T-helper 1 cell treated with Interleukin-12 subunit alpha and Interleukin-12 subunit beta and Interleukin-4 antibody, amounts not matched to agents 30 ng/mL and 1 ng/mL, for 36 hours (primary cell): ENCODE measurements at regions not wholly inside any gene's neighbourhood (a gene's known extent, or its start where the extent isn't known, plus 50 kb on each side); places are given as distances from the start of the nearest gene placed in this dataset.

ENCODE experiments used
- intact Hi-C: fragments of 100-400 bp; cut with micrococcal nuclease; formaldehyde crosslinking; loops from one replicate; pipeline ENCODE4 v1.15.1; 2024

DNA sequence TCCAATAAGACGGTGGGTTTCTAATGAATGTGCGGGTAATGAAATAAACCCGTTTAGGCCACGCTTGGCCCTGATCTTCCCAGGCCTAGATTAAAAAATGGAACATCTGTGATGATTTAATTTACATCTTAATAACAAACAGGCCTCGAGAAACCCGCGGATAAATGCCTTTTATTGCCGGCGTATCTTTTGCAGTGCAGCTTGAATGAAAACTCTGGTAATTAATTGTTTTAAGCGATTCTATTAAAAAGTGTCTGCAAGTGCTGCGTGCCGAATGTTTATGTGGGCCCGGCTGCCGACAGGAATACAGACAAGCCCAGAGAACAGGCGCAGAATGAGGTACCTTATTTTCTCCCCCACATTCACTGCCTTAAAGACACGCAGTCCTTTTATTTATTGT lies 420.7 kb downstream of the MN1 start:
- intact Hi-C loops, result no loop called here

DNA sequence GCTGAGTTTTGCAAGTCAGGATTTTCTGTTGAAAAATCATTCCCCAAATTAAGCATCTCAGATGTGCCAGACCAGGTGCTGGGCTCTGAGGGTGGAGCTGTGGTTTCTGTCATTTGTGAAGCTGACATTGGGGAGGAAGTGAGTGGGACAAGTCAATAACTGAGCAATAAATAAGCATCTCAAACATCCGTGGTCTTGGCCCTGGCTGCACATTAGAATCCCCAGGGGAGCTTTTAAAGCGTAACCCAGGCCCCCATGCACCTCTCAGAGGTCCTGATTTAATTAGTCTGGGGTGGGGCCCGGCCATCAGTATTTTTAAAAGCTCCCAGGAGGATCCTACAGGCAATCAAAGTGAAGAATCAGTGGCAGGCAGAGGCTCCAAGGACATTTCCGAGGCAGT lies 420.0 kb downstream of the MN1 start:
- intact Hi-C loops, result no loop called here

DNA sequence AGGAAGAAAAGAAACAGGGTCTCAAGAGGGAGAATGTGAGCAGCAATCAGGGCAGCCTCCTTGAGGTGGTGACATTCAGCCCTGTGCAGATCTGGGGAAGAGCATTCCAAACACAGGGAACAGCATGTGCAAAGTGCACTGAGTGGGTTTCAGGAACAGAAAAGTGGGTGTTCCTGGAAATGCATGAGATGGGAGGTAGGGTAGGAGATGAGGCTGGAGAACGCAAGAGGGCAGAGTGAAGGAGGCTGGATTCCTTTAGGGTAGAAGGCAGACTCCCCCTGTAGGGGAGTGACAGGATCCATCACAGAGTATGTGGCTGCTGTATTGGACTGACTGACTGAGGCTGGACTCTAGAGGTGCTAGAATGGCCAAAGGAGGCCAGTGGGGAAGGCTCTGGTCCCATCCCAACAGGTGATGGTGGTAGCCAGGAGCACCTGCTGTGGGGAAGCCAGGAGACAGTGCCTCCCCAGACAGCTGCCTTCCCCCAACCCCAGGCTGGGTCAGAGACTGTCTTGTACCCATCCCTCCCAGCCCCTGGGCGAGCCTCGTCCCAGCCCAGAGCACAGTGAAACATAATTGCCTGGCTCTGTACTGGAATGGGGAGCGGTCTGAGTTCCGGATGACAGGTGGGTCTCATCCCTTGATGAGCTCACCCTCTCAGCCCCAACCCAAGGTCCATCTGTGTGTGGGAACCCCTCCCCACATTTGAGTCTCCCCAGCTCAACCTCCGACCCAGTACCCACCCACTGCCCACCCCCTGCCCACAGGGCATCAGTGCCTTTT lies 419.4 kb downstream of the MN1 start:
- intact Hi-C loops, result no loop called here

DNA sequence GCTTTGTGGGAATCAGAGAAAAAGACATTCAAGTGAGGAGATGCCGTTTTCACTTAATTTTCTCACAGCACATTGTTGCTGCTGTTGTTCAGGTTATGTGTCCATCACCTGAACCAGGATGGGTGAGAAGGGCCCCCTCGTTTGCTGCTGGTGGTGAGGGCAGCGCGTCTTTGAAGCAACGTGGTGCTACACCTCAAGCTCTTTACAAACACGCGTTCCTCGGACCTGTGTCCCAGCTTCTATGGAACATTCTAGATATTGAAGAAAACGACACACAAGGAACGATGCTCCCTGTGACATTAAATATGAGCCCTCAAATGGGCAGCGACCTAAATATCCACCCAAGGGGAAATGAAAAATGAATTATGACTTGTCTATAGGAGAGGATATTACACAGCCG lies 418.6 kb downstream of the MN1 start:
- intact Hi-C loops, result no loop called here

DNA sequence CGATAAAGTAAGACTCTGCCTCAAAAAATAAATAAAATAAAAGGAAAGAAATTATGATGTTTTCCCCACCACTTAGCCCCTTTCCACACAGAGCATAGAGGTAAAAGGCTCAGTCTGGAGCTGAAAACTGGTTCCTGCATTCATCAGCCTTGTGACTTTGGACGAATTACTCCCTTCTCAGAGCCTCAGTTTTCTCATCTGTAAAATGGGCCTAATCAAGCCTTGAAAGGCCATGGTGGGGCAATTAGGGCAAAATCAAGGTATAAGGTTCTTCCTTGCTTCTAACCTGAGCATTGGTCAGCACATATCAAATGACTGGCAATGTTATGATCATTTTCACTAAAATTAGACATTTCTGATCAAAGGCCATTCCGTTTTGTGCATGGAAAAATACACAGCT lies 417.7 kb downstream of the MN1 start:
- intact Hi-C loops, result no loop called here

DNA sequence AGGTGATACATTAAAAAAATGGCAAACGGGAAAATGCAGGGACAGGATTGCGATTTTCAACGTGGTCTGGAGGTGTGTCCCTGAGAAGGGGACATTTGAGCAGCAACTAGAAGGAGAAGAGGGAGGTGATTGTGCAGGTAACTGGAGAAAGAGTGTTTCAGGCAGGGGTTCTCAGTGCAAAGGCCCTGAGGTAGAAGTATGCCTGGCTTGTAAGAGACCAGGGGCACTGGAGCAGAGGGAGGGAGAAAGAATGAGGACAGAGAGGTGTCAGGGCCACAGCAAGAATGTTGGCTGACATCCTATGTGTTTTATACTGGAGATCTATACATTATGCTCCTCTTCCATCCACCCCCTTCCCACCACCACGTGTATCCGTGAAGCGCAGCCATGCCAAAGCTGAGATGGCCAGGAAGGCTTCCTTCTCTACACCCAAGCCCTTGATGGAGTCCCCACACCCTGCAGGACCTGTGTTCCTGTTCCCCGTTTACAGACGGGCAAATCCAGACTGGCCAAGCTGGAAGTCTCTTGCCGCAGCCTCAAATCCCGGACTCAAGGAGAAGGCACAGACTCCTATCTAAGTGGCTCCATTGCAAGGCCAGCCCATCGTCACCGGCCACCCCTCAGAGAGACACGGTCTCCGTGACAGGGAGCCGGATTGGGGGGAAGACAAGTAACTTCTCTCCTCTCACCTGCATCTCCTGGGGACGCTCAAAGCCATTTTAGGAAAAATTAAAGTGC lies 416.1 kb downstream of the MN1 start:
- intact Hi-C loops, result no loop called here

DNA sequence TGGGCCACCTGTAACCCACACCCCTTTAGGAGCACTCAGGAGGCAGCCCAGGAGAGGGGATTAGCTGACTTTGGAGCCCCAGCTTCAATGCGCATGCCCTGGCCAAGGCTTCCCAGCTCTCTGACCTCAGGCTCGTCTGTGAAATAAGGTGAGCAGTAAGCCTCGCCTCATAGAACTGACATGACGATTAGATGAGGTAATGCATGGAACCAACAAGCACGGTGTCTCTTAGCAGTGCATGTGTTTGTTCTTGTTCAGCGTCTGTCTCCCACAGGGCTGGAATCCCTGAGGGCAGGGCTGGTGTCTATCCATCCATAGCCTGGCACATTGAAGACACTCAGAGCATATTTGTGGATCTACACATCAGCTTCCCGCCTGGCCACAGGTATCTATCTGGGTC lies 415.4 kb downstream of the MN1 start:
- intact Hi-C loops, result no loop called here

DNA sequence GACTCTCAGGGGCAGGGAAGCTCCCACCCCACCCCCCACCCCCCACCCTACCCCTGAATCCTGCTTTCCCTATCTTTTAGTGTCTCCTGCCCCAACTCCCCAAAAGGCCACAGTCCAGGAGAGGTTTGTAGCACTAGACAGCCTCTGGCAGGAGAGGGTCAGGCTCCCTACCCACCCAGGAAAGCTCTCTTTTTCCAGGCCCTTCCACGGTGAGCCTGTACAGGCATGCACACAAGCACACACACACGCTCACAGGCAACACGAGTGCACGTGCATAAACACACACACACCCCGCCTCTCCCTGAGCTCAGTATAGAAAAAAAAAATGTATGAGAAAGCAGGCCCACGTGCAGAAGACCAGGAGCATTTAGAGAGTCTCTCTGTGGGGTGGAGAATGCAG lies 414.0 kb downstream of the MN1 start:
- intact Hi-C loops, result no loop called here

DNA sequence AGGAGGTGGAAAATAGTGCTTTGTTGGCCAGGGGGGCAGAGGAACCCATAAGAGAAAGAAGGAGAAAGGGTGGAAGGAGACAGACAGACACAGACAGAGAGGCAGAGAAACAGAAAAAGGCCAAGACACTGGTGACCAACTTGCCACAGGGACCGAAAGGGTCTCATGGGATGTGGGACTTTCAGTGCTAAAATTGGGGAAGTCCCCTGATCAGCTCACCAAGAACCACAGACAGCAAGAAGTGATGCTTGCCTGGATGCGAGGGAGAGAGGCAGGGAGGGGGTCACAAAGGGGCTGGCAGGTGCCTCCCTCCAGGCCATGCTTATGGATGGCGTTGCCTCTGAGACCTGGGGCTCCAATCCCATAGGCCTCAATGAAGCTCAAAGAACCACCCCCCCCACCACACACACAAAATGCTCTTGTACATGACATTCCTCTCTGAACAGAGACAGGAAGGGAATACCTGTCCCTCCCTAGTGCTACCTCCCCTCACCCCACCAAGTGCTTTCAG lies 413.4 kb downstream of the MN1 start:
- intact Hi-C loops, result no loop called here

DNA sequence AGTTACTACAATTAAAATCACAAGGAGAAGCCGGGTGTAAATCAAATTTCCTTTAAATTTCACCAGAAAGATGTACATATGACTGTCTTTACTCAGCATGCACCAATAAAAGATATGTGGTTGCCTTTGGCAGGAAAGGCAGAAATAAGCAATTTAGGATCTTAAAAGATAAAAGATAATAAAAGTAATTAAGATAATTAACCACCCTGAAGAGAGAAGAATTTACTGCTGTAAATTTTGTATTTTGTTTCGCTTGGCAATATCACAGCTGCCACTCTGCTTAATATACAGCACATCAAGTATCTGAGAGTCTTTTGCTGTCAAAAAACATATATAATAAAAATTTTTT lies 411.9 kb downstream of the MN1 start:
- intact Hi-C loops, result no loop called here

DNA sequence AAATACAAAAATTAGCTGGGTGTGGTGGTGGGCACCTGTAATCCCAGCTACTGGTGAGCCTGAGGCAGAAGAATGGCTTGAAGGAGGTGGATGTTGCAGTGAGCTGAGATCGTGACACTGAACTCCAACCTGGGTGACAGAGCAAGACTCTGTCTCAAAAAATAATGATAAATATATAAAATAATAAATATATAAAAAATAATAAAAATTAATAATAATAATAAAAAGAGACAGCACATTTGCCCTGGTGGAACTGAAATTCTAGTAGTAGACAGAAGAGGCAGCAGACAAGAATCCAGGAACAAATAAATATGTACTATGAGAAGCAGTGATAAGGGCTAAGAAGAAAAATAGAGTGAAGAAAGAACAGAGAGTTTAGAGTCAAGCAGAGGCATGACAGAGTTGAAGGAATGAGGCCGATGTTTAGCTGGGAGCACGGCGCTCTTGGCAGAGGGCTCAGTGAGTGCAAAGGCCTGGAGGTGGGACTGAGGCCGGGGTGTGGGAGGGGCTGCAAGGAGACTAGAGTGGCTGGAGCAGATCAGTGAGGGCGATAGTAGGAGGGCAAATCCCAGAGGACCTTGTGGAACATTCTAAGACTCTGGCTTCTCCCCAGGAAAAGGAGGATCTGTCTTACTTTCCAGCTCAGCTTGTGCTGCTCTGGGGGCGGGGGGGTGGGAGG lies 410.3 kb downstream of the MN1 start:
- intact Hi-C loops, result no loop called here

DNA sequence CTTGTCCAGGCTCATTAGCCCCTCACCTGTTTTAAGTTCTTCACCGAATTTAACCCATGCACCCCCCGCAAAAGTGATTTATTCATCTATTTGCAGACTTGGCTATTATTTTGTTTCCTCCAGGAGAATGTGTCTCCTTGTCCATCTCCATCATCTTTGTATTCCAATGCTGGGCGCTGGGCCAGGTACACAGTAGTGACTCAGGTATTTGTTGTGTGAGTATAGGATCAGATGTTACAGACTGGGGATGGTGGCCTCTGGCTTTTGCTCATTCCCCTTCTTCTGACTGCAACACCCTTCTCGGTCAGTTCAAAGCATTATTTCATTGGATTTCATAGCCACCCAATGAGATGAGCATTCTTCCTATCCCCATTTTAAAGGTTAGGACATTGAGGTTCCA lies 408.2 kb downstream of the MN1 start:
- intact Hi-C loops, result no loop called here

DNA sequence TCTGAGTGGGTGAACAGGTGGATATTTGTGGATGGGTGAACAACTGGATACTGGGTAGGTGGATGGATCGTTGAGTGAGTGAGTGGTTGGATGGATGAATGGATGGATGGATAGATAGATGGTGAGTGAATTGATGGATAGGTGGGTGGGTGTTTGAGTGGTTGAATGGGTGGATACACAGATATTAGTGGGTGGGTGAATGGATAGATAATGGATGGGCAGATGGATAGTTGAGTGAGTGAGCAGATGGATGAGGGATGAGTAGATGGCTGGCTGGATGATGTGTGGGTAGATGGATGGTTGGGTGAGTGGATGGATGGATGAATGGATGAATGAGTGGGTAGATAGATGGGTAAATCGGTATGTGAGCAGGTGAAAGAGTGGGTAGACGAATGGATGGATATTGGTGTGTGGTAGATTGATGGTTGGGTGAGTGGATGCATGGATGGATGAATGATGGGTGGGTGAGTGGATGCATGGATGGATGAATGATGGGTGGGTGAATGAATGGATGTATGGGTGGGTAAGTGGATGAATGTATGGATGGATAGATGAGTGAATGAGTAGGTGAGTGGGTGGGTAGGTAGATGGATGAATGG lies 406.7 kb downstream of the MN1 start:
- intact Hi-C loops, result no loop called here

DNA sequence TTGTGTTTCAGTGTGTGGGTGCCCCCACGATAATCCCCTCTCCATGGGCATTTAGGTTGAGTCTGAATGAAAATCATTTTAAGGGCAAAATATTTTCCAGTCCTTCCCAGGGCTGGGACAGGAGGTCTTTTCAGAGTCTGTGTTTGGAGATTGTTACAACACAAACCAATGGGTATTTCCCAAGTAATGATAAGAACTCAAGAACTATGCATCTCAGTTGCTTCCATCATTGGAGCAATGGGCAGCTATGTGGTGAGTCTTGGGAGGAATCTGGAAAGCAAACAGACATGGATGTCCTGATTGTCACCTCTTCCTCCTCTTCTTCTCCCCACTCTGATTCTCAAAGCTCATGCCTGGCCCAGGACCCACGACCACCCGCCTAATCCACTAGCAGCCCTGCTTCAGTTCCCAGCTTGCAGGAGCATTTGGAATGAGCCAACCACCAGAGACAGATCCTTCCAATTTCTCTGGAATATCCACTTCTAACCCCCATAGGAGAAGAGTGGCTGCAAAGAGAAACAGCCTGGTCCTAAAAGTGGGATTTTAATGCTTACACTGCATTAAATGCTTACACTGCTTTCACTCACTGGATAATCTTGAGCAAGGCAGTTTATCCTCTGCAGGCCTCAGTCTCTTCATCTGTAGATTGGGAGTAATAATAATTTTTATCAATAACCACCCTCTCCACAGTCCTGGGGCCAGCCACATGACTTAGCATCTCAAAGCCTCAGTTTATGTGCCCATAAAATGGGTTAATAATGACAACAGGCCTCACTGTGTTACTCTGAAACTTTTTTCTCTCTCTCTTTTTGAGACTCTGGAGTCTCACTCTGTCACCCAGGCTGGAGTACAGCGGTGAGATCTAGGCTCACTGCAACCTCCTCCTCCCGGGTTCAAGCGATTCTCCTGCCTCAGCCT lies 404.3 kb downstream of the MN1 start:
- intact Hi-C loops, result no loop called here

DNA sequence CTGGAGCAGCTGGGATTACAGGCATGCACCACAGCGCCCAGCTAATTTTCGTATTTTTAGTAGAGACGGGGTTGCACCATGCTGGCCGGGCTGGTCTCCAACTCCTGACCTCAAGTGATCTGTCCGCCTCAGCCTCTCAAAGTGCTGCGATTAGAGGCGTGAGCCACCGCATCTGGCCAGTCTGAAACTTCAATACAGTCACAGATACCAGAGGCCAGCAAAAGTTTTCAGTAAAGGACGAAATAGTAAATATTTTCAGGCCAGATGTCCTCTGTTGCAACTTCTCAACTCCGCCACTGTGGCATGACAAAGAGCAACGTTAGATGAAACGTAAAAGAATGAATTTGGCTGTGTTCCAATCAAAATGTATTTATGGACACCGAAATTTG lies 403.6 kb downstream of the MN1 start:
- intact Hi-C loops, result no loop called here

DNA sequence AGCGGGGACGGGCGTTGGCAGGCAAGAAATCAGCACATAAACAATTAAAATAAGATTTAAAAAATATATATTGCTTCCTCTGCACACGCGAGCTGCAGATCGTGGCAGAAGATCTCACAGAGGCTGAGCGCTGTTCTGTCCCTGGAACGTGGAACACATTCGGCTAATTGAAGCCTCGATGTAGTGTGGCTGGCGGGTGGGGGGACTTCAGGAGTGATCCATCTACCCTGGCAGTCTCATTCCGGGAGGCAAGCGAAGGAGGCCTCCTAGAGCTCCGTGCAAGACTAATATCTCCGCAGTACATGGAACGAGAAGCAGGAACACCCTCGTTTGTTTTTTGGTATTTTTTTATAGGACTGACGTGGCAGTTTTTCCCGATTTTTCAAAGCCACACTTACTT lies 402.4 kb downstream of the MN1 start:
- intact Hi-C loops, result no loop called here

DNA sequence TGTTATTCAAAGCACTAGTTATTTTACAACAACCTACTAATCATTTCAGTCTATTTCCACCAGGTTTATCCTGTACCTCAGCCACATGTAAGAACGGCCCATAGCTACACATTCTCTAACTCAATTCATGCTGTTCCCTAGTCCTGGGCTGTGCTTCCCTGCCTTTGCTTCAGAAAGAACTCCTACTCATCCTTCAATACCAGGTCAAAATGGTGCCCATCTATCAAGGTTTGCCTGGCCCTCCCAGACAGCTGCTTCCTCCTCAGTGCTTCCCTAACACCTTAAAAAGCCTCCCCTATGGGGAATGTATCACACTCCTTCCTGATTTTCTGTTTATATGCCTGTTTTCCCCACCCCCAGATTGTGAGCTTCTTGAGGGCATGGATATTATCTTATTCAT lies 400.7 kb downstream of the MN1 start:
- intact Hi-C loops, result no loop called here

DNA sequence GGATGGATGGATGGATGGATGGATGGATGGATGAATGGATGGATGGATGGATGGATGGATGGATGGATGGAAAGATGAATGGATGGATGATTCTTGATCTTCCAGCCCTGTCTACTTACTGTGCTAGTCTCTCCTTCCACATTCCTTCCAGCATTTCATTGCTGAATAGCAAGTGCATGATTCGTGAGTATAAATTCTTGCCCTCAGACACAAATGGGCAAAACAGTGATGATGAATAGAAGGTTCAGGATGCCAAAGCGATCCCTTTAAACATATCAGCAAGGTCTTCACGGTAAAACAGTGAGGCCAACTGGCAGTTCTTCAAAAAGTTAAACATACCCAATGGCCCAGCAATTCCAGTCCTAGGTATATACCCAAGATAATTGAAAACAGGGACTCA lies 400.2 kb downstream of the MN1 start:
- intact Hi-C loops, result no loop called here

DNA sequence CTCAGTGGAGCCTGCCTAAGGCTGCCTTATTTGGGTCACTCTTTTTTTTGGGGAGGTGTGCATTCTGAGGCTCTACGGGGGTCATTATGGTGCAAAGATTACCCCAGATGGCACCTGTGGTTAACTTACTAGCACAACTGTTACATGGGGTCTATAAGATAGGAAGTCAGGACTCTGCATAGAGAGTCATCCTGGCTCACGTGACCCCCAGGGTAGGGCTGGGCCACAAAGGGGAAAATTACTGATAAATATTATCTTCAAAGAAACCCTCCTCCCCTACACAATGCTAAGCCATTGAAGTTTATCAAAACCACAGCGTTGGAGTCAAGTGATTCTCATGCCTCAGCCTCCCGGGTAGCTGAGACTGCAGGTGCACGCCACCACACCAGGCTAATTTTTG lies 397.1 kb downstream of the MN1 start:
- intact Hi-C loops, result no loop called here

DNA sequence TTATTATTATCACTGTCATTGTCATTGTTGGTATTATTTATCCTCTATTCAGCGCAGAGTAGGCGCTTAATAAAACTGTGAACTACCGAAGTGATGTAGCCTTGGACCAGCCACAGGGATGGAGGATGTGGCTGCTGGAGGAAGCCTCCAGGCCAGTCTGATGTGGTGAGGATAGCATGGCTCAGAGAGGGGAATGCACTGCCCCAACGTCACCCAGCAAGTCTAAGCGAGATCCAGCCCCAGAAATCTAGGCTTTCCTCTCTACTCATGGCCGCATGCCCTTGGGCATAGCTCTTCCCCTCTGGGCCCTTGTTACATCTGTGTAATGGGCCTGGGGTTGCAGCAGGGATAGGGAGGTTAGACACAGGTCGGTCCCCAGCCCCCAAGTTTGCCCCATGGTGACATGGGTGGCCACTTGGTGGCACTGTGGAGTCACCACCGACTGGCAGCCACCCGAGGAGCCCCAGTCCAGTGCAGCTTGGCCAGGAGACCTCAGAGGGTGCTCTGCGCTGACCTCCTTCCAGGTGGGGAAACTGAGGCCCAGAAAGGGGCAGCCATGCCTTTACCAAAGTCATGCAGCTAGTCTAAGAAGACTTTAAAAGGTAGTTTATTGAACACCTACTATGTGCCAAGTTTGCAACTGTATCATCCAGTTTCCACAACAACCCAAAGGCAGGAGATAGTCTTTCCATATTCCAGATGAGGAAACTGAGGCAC lies 395.7 kb downstream of the MN1 start:
- intact Hi-C loops, result no loop called here
